ENCODE measurements at regions not wholly inside any gene's neighbourhood (a gene's known extent, or its start where the extent isn't known, plus 50 kb on each side); places are given as distances from the start of the nearest gene placed in this dataset.

DNA sequence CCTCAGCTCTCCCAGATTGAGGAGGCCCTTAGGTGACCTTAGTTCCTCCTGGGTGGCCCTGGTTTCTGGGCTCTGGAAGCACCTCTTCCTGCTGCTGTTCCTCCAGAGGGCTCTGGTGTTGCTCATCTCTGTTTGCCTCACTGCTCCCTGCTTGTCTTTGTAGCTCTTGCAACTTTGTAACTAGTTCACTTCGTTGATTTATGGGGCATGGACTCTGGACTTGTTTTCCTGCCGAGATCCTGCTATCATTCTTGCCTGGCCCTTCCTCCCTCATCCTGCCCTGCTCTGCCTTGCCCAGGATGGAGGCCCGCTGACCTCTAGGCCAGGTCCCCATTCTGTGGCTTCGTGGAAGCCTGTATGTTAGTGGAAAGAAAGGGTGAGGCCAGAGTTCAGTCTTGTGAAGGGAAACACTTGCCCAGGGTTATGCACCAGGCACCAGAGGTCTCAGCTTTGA is 169.3 kb downstream of the MACROH2A1 start (continued):
- TF ChIP-seq, protein P1, sequence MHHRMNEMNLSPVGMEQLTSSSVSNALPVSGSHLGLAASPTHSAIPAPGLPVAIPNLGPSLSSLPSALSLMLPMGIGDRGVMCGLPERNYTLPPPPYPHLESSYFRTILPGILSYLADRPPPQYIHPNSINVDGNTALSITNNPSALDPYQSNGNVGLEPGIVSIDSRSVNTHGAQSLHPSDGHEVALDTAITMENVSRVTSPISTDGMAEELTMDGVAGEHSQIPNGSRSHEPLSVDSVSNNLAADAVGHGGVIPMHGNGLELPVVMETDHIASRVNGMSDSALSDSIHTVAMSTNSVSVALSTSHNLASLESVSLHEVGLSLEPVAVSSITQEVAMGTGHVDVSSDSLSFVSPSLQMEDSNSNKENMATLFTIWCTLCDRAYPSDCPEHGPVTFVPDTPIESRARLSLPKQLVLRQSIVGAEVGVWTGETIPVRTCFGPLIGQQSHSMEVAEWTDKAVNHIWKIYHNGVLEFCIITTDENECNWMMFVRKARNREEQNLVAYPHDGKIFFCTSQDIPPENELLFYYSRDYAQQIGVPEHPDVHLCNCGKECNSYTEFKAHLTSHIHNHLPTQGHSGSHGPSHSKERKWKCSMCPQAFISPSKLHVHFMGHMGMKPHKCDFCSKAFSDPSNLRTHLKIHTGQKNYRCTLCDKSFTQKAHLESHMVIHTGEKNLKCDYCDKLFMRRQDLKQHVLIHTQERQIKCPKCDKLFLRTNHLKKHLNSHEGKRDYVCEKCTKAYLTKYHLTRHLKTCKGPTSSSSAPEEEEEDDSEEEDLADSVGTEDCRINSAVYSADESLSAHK (CRISPR knock-in tag; IDR thresholded peaks at IDR 0.05; ENCODE audit: borderline replicate concordance) = no peak
- TF ChIP-seq ZNF3 (CRISPR knock-in tag; IDR thresholded peaks at IDR 0.05) (no peak), ZFY (CRISPR knock-in tag; IDR thresholded peaks at IDR 0.05) (0 out of 2 replicates have a peak, but pooled peaks have one; percentile 32), CBX1 (IDR thresholded peaks at IDR 0.05; ENCODE audit: low read depth) (peak; percentile 82), PHB2 (IDR thresholded peaks at IDR 0.05; ENCODE audit: partially characterized antibody) (no peak), MIER2 (CRISPR knock-in tag; IDR thresholded peaks at IDR 0.05) (0 out of 2 replicates have a peak, but pooled peaks have one; percentile 17), SALL1 (CRISPR knock-in tag; IDR thresholded peaks at IDR 0.05) (peak; percentile 83), MLX (CRISPR knock-in tag; IDR thresholded peaks at IDR 0.05) (no peak), ZNF329 (CRISPR knock-in tag; IDR thresholded peaks at IDR 0.05; ENCODE audit: low read depth) (no peak), GATA4 (IDR thresholded peaks at IDR 0.05; ENCODE audit: borderline replicate concordance, low read depth) (no peak), ZNF558 (CRISPR knock-in tag; IDR thresholded peaks at IDR 0.05; ENCODE audit: borderline replicate concordance) (no peak; the same call in 1 of the 2 replicates), ZBTB34 (CRISPR knock-in tag; IDR thresholded peaks at IDR 0.05) (no peak), GPN1 (CRISPR knock-in tag; IDR thresholded peaks at IDR 0.05; ENCODE audit: borderline replicate concordance) (no peak), ZNF75D (CRISPR knock-in tag; IDR thresholded peaks at IDR 0.05; ENCODE audit: borderline replicate concordance) (no peak), ZNF34 (CRISPR knock-in tag; IDR thresholded peaks at IDR 0.05; ENCODE audit: borderline replicate concordance) (no peak), ZNF331 (CRISPR knock-in tag; IDR thresholded peaks at IDR 0.05) (peak; percentile 55; the same call in 1 of the 2 replicates), PATZ1 (CRISPR knock-in tag; IDR thresholded peaks at IDR 0.05) (peak; percentile 36; the same call in 1 of the 2 replicates), ZFP82 (CRISPR knock-in tag; IDR thresholded peaks at IDR 0.05; ENCODE audit: borderline replicate concordance) (no peak)
- TF ChIP-seq, protein P2, sequence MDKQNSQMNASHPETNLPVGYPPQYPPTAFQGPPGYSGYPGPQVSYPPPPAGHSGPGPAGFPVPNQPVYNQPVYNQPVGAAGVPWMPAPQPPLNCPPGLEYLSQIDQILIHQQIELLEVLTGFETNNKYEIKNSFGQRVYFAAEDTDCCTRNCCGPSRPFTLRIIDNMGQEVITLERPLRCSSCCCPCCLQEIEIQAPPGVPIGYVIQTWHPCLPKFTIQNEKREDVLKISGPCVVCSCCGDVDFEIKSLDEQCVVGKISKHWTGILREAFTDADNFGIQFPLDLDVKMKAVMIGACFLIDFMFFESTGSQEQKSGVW (CRISPR knock-in tag; IDR thresholded peaks at IDR 0.05; ENCODE audit: borderline replicate concordance) = no peak
- TF ChIP-seq, protein P3, sequence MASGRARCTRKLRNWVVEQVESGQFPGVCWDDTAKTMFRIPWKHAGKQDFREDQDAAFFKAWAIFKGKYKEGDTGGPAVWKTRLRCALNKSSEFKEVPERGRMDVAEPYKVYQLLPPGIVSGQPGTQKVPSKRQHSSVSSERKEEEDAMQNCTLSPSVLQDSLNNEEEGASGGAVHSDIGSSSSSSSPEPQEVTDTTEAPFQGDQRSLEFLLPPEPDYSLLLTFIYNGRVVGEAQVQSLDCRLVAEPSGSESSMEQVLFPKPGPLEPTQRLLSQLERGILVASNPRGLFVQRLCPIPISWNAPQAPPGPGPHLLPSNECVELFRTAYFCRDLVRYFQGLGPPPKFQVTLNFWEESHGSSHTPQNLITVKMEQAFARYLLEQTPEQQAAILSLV (CRISPR knock-in tag; IDR thresholded peaks at IDR 0.05; ENCODE audit: borderline replicate concordance) = no peak
- TF ChIP-seq, protein P4, sequence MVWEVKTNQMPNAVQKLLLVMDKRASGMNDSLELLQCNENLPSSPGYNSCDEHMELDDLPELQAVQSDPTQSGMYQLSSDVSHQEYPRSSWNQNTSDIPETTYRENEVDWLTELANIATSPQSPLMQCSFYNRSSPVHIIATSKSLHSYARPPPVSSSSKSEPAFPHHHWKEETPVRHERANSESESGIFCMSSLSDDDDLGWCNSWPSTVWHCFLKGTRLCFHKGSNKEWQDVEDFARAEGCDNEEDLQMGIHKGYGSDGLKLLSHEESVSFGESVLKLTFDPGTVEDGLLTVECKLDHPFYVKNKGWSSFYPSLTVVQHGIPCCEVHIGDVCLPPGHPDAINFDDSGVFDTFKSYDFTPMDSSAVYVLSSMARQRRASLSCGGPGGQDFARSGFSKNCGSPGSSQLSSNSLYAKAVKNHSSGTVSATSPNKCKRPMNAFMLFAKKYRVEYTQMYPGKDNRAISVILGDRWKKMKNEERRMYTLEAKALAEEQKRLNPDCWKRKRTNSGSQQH (CRISPR knock-in tag; IDR thresholded peaks at IDR 0.05; ENCODE audit: low read depth) = no peak

Measured in HepG2 (cell line).